ENCODE measurements at regions not wholly inside any gene's neighbourhood (a gene's known extent, or its start where the extent isn't known, plus 50 kb on each side); places are given as distances from the start of the nearest gene placed in this dataset.

DNA sequence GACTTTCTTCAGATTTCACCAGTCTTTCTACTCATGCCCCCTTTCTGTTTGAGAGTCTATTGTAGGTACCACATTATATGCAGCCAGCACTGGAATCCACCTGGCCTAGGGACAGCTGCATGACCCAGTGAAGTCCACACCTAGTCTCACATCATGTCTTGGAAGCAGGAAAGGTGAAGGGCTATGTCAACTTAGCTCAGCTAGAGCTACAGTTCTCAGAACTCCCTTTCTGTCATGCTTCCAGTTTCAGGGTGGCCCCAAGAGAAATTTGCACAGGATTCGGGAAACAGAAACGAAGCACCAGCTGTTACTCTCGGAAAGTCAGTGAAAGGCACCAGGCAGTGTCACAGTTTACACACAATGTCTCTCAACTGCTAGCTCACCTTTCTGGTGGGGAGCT is 51.6 kb upstream of the NLRP1 start:
- TF ChIP-seq, protein P1, sequence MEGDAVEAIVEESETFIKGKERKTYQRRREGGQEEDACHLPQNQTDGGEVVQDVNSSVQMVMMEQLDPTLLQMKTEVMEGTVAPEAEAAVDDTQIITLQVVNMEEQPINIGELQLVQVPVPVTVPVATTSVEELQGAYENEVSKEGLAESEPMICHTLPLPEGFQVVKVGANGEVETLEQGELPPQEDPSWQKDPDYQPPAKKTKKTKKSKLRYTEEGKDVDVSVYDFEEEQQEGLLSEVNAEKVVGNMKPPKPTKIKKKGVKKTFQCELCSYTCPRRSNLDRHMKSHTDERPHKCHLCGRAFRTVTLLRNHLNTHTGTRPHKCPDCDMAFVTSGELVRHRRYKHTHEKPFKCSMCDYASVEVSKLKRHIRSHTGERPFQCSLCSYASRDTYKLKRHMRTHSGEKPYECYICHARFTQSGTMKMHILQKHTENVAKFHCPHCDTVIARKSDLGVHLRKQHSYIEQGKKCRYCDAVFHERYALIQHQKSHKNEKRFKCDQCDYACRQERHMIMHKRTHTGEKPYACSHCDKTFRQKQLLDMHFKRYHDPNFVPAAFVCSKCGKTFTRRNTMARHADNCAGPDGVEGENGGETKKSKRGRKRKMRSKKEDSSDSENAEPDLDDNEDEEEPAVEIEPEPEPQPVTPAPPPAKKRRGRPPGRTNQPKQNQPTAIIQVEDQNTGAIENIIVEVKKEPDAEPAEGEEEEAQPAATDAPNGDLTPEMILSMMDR (IDR thresholded peaks at IDR 0.05; ENCODE audit: extremely low read depth, insufficient read depth, missing control alignments): no peak
- in situ Hi-C loops (cut with MboI; ENCODE audit: low pct_unique_long_range_greater_than_20kb, low sequenced_read_pairs, unreplicated experiment): no loop called here
- no peak for DNase-seq (ENCODE audit: low spot score)

DNA sequence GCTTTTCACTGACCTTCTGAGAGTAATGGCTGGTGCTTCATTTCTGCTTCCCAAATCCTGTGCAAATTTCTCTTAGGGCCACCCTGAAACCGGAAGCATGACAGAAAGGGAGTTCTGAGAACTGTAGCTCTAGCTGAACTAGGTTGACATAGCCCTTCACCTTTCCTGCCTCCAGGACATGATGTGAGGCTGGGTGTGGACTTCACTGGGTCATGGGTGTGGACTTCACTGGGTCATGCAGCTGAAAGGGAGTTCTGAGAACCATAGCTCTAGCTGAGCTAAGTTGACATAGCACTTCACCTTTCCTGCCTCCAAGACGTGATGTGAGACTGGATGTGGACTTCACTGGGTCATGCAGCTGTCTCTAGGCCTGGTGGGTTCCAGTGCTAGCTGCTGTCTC is 54.3 kb upstream of the NLRP1 start:
- DNase-seq (ENCODE audit: low spot score): no peak
- in situ Hi-C loops (cut with MboI; ENCODE audit: low pct_unique_long_range_greater_than_20kb, low sequenced_read_pairs, unreplicated experiment): no loop called here
- TF ChIP-seq, protein P1 (IDR thresholded peaks at IDR 0.05; ENCODE audit: extremely low read depth, insufficient read depth, missing control alignments): no peak

DNA sequence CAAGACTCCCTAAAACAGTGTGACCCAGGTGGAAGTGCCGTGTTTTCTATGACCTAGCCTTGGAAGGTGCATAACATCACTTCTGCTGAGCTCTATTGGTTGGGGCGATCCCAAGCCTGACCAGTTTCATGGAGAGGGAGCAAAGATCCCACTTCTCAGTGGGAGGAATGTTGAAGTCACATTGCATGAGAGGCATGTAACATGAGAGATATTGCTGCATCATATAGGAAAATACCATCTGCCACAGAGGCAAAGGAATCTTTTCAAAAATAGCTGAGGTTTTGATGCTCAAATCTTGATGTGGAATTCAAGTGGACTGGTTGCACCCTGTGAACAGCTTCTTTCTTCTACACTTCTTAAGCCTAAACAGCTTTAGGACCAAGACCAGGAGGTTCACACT is 56.4 kb upstream of the NLRP1 start:
- TF ChIP-seq, protein P1 (IDR thresholded peaks at IDR 0.05; ENCODE audit: extremely low read depth, insufficient read depth, missing control alignments): no peak
- DNase-seq (ENCODE audit: low spot score): no peak
- in situ Hi-C loops (cut with MboI; ENCODE audit: low pct_unique_long_range_greater_than_20kb, low sequenced_read_pairs, unreplicated experiment): no loop called here

DNA sequence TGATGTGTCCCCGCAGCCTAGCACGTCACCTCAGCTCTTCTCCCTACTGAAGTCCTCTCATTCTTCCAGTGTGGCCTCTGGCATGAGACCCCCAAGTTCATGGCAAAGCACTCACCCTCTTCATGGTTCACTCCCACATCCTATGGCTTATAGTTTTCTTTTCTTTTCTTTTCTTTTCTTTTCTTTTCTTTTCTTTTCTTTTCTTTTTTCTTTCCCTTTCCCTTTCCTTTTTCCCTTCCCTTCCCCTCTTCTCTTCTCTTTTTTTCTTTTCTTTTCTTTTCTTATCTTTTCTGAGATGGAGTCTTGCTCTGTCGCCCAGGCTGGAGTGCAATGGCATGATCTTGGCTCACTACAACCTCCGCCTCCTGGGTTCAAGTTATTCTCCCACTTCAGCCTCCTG is 58.4 kb upstream of the NLRP1 start:
- in situ Hi-C loops (cut with MboI; ENCODE audit: low pct_unique_long_range_greater_than_20kb, low sequenced_read_pairs, unreplicated experiment): no loop called here
- TF ChIP-seq, protein P1 (IDR thresholded peaks at IDR 0.05; ENCODE audit: extremely low read depth, insufficient read depth, missing control alignments): no peak
- no peak for DNase-seq (ENCODE audit: low spot score)

DNA sequence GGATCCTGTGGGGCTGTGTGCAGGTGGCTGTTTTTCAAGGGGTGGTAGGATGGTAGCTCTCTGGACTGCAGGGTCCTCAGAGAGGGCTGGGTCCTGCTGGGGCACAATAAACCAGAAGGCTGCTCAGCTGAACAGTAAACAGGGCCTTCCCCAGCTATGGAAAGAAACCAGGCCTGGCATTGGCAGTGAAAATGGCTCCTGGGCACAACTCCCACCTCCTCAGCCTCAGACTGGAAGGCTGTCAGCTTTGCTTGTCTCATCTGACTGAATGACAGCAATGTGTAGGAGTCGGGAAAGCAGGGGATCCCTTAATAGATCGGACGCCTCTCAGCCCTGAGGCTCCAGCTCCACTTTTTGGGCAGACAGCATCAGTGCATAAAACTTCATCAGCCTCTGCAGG is 59.8 kb upstream of the NLRP1 start:
- in situ Hi-C loops (cut with MboI; ENCODE audit: low pct_unique_long_range_greater_than_20kb, low sequenced_read_pairs, unreplicated experiment): no loop called here
- DNase-seq (ENCODE audit: low spot score): no peak
- TF ChIP-seq, protein P1 (IDR thresholded peaks at IDR 0.05; ENCODE audit: extremely low read depth, insufficient read depth, missing control alignments): no peak

DNA sequence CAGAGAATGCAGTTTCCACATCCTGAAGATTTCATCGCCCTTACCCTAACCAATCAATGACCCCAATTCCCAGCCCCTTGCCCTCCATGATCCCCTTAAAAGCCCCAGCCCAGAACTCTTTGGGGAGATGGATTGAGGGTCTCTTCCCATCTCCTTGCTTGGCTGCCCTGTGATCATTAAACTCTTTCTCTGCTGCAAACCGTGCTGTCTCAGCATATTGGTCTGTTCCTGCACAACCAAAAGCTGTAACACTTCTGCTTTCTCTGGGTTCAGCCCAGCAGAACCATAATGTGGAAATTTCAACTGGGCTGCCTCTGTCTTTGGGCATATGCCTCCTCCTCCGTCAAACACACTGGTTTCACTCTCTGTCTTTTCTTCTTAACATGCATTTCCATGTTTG is 67.0 kb upstream of the NLRP1 start:
- TF ChIP-seq, protein P1 (IDR thresholded peaks at IDR 0.05; ENCODE audit: extremely low read depth, insufficient read depth, missing control alignments): no peak
- no peak for DNase-seq (ENCODE audit: low spot score)
- in situ Hi-C loops (cut with MboI; ENCODE audit: low pct_unique_long_range_greater_than_20kb, low sequenced_read_pairs, unreplicated experiment): no loop called here

Measured in GM13977 (cell line).